Head of caudate nucleus (tissue), 42 donors: ENCODE measurements at regions not wholly inside any gene's neighbourhood (a gene's known extent, or its start where the extent isn't known, plus 50 kb on each side); places are given as distances from the start of the nearest gene placed in this dataset.
A peak's percentile ranks its signal among the peaks of the same experiment; 100 is the strongest.
"Not testable (repeated sequence)": the region's sequence is repeated elsewhere in the genome, so short reads cannot be mapped to it uniquely, and the experiment has no call there.

Experiments
- DNase-seq, 42 donors: peaks; one replicate each; pipeline versions ENCODE4 v3.0.0 to v3.0.0-alpha.2; 2020 to 2021; ENCODE audit warnings: mixed read lengths in 7 of 42
- intact Hi-C: fragments of 100-400 bp; cut with DNase I; formaldehyde crosslinking; loops from one replicate; pipeline ENCODE4 v1.15.0; 2022

- DNase-seq: peak in 1 of 42 donors; percentile 14
- intact Hi-C loops: no loop called here
Observed at GRCh38 chr6:166718516-166718915, 91.5 kb upstream of the RPS6KA2 start.

- intact Hi-C loops: no loop called here
- DNase-seq: peak; percentile 18 to 87 (median 65)
Observed at GRCh38 chr6:166716910-166717617, 90.0 kb upstream of the RPS6KA2 start.

- no peak for DNase-seq
- intact Hi-C loops: no loop called here
Observed at GRCh38 chr6:166715992-166716391, 88.9 kb upstream of the RPS6KA2 start.

GRCh38 chr6:166715065-166715464, 88.0 kb upstream of the RPS6KA2 start:
- intact Hi-C loops: no loop called here
- DNase-seq: peak in 16 of 42 donors; percentile 13 to 59 (median 36)

- peak in 3 of 42 donors; percentile 17 to 23 (median 20) for DNase-seq
- intact Hi-C loops: no loop called here
Observed at GRCh38 chr6:166714581-166714980, 87.5 kb upstream of the RPS6KA2 start.

GRCh38 chr6:166714187-166714510, 87.1 kb upstream of the RPS6KA2 start:
- DNase-seq: peak in 2 of 42 donors; percentile 6 to 21
- intact Hi-C loops: no loop called here

GRCh38 chr6:166713434-166714186, 86.6 kb upstream of the RPS6KA2 start:
- peak in 2 of 42 donors; percentile 21 to 39 for DNase-seq
- intact Hi-C loops: no loop called here

- intact Hi-C loops: no loop called here
Observed at GRCh38 chr6:166712286-166713228, 85.5 kb upstream of the RPS6KA2 start.

GRCh38 chr6:166710084-166710483, 83.0 kb upstream of the RPS6KA2 start:
- intact Hi-C loops: no loop called here

More at GRCh38 chr6:166712286-166713228, 85.5 kb upstream of the RPS6KA2 start:
- no peak for DNase-seq

GRCh38 chr6:166708460-166708859, 81.4 kb upstream of the RPS6KA2 start:
- no peak for DNase-seq
- intact Hi-C loops: no loop called here

More at GRCh38 chr6:166710084-166710483, 83.0 kb upstream of the RPS6KA2 start:
- DNase-seq: no peak

- peak; percentile 41 to 87 (median 70) for DNase-seq
- intact Hi-C loops: no loop called here
Observed at GRCh38 chr6:166707045-166707444, 80.0 kb upstream of the RPS6KA2 start.

- intact Hi-C loops: no loop called here
- DNase-seq: no peak
Observed at GRCh38 chr6:166705069-166705468, 78.0 kb upstream of the RPS6KA2 start.

- no peak for DNase-seq
- intact Hi-C loops: no loop called here
Observed at GRCh38 chr6:166704171-166704570, 77.1 kb upstream of the RPS6KA2 start.

- DNase-seq: no peak
- intact Hi-C loops: no loop called here
Observed at GRCh38 chr6:166703149-166703710, 76.2 kb upstream of the RPS6KA2 start.

GRCh38 chr6:166701424-166701823, 74.4 kb upstream of the RPS6KA2 start:
- peak in 2 of 42 donors; percentile 11 to 43 for DNase-seq

GRCh38 chr6:166700871-166701270, 73.8 kb upstream of the RPS6KA2 start:
- DNase-seq: peak in 1 of 42 donors; percentile 6
- intact Hi-C loops: not testable (repeated sequence)

More at GRCh38 chr6:166701424-166701823, 74.4 kb upstream of the RPS6KA2 start:
- intact Hi-C loops: not testable (repeated sequence)

GRCh38 chr6:166697113-166697512, 70.1 kb upstream of the RPS6KA2 start:
- no peak for DNase-seq
- intact Hi-C loops: no loop called here

- intact Hi-C loops: no loop called here
- DNase-seq: no peak
Observed at GRCh38 chr6:166693880-166694279, 66.8 kb upstream of the RPS6KA2 start.

GRCh38 chr6:166692723-166693302, 65.8 kb upstream of the RPS6KA2 start:
- intact Hi-C loops: no loop called here
- DNase-seq: no peak
